ENCODE measurements at regions not wholly inside any gene's neighbourhood (a gene's known extent, or its start where the extent isn't known, plus 50 kb on each side); places are given as distances from the start of the nearest gene placed in this dataset.
"Not testable (repeated sequence)": the region's sequence is repeated elsewhere in the genome, so short reads cannot be mapped to it uniquely, and the experiment has no call there.

DNA sequence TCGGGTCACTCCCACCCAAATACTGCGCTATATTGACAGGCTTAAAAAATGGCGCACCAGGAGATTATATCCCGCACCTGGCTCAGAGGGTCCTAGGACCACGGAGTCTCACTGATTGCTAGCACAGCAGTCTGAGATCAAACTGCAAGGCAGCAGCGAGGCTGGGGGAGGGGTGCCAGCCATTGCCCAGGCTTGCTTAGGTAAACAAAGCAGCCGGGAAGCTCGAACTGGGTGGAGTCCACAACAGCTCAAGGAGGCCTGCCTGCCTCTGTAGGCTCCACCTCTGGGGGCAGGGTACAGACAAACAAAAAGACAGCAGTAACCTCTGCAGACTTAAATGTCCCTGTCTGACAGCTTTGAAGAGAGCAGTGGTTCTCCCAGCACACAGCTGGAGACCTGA lies 2277.3 kb upstream of the ACO1 start:
- H3K4me3 ChIP-seq (ENCODE audit: extremely low read depth in 1 of 4, insufficient read depth in 2 of 4, low read depth in 3 of 4, low read length in 4 of 4); H4K20me1 ChIP-seq (replicated peaks in 1 of 2; ENCODE audit: control insufficient read depth in 1 of 2, insufficient read depth in 2 of 2, low read length in 2 of 2); H3K23ac ChIP-seq (ENCODE audit: insufficient read length); H2BK15ac ChIP-seq (ENCODE audit: low read length); CTCF ChIA-PET (ENCODE audit: partially characterized antibody); H3K79me2 ChIP-seq (ENCODE audit: control insufficient read depth in 1 of 2, insufficient read depth in 2 of 2, low read length in 2 of 2); H3K23me2 ChIP-seq (ENCODE audit: low read depth, low read length); H3K4ac ChIP-seq (replicated peaks; ENCODE audit: insufficient read length, low read depth, low read length); H2AFZ ChIP-seq (ENCODE audit: low read length); H4K8ac ChIP-seq (ENCODE audit: extremely low read depth, insufficient read depth, low read length); H2BK12ac ChIP-seq (ENCODE audit: low read depth, low read length); H2BK20ac ChIP-seq (ENCODE audit: low read length); H2AK5ac ChIP-seq (ENCODE audit: low read depth, low read length); H3K9me3 ChIP-seq (ENCODE audit: insufficient read depth in 2 of 2, low read depth in 1 of 2, low read length in 1 of 2); H3K56ac ChIP-seq (replicated peaks; ENCODE audit: insufficient read length, low read depth, low read length); POLR2A ChIA-PET (ENCODE audit: partially characterized antibody); H3K14ac ChIP-seq (ENCODE audit: insufficient read length); H4K5ac ChIP-seq (ENCODE audit: insufficient read length, low read depth, low read length); H2BK5ac ChIP-seq (ENCODE audit: low read depth, low read length); H3K79me1 ChIP-seq (ENCODE audit: low read depth, low read length); H3K27ac ChIP-seq (ENCODE audit: low read depth, low read length); H3K27me3 ChIP-seq (replicated peaks in 1 of 4; ENCODE audit: control insufficient read depth in 3 of 4, extremely low read depth in 1 of 4, insufficient read depth in 3 of 4, low read length in 3 of 4); H3K9ac ChIP-seq (replicated peaks in 1 of 4; ENCODE audit: extremely low read depth in 1 of 4, low read depth in 3 of 4, low read length in 3 of 4); DNase-seq (ENCODE audit: low read depth in 1 of 2, low spot score in 2 of 2); H4K91ac ChIP-seq (replicated peaks; ENCODE audit: insufficient read length, low read length); H3K4me1 ChIP-seq (replicated peaks in 1 of 4; ENCODE audit: control insufficient read depth in 3 of 4, insufficient read depth in 4 of 4, low read length in 3 of 4); H3K36me3 ChIP-seq (ENCODE audit: control insufficient read depth in 2 of 4, insufficient read depth in 4 of 4, low read length in 3 of 4); H2BK120ac ChIP-seq (replicated peaks; ENCODE audit: low read depth, low read length); H3K18ac ChIP-seq (ENCODE audit: extremely low read depth, low read length); H3K4me2 ChIP-seq (ENCODE audit: insufficient read depth in 1 of 2, low read depth in 2 of 2, low read length in 2 of 2); FAIRE-seq: not testable (repeated sequence)
- WGBS, 2 experiments (ENCODE audit: extremely low coverage in 1 of 2, insufficient coverage in 1 of 2, insufficient read length in 1 of 2, insufficient replicate concordance in 2 of 2, low coverage in 1 of 2, low lambda C conversion rate in 2 of 2, missing lambda C conversion rate in 1 of 2), result 100% methylated on average over 4 of the region's 8 CpGs; no CpG with 5 or more reads in 1 of the 2 experiments
